SK-N-SH (cell line): ENCODE measurements at regions not wholly inside any gene's neighbourhood (a gene's known extent, or its start where the extent isn't known, plus 50 kb on each side); places are given as distances from the start of the nearest gene placed in this dataset.

Source experiments
- CTCF ChIP-seq: fragments of 200-600 bp; sonication (generic); IDR thresholded peaks from 2 replicates; pipeline ENCODE4 v1.6.1; 2017; ENCODE audit warnings: antibody characterized with exemption, mild to moderate bottlenecking, moderate library complexity
- ELF1 ChIP-seq: IDR thresholded peaks from 2 replicates; pipeline ENCODE4 v1.4.0; 2012
- EZH2phosphoT487 ChIP-seq: fragments of 200-600 bp; sonication (generic); IDR thresholded peaks from 2 replicates; pipeline ENCODE4 v1.6.1; 2017; ENCODE audit warnings: low read depth, mixed run types, mild to moderate bottlenecking, antibody characterized with exemption, moderate library complexity, borderline replicate concordance
- PBX3 ChIP-seq: IDR thresholded peaks from 2 replicates; pipeline ENCODE4; 2012
- RFX5 ChIP-seq: IDR thresholded peaks from 2 replicates; pipeline ENCODE4 v1.6.1; 2012; ENCODE audit warnings: mild to moderate bottlenecking, improper control_type of control experiment, low read length
- SMC3 ChIP-seq: IDR thresholded peaks from 2 replicates; pipeline ENCODE4 v1.6.1; 2012; ENCODE audit warnings: low read depth, low read length, improper control_type of control experiment
- TAF1 ChIP-seq: IDR thresholded peaks from 2 replicates; pipeline ENCODE4 v1.6.1; 2012; ENCODE audit warnings: low read depth, mild to moderate bottlenecking, low read length, moderate library complexity, borderline replicate concordance
- TF ChIP-seq, protein P1 (sequence below): IDR thresholded peaks from 2 replicates; pipeline ENCODE4 v1.4.0; 2012; ENCODE audit warnings: low read depth

DNA sequence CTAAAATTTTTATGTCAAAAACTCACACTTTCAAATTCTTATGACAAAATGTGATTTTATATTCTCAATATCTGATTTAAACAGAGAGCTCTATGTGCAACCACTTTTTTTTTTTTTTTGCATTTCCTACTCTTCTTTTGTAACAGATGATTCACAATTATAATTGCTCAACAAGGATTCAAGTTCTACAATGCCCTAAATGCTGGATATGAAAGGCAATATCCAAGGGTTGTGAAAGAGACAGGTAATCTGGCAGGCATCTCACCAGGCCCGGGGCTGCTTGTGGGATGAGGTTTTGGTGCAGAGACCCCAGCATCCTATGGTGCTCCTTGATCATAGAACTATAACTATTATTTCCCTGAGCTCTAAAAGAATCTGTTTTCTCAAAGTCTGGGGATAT lies 363.6 kb upstream of the NBEA start:
- no peak for TF ChIP-seq RFX5
- TF ChIP-seq CTCF: no peak
- TF ChIP-seq SMC3: no peak
- TF ChIP-seq, protein P1, sequence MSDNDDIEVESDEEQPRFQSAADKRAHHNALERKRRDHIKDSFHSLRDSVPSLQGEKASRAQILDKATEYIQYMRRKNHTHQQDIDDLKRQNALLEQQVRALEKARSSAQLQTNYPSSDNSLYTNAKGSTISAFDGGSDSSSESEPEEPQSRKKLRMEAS: no peak
- TF ChIP-seq ELF1: no peak
- no peak for TF ChIP-seq EZH2phosphoT487
- no peak for TF ChIP-seq PBX3
- TF ChIP-seq TAF1: no peak
